SKM-1 (cell line): ENCODE measurements at regions not wholly inside any gene's neighbourhood (a gene's known extent, or its start where the extent isn't known, plus 50 kb on each side); places are given as distances from the start of the nearest gene placed in this dataset.
"Not testable (repeated sequence)": the region's sequence is repeated elsewhere in the genome, so short reads cannot be mapped to it uniquely, and the experiment has no call there.

Source experiments
- DNase-seq: peaks from one replicate; lab custom pipeline; 2025; ENCODE audit not compliant: unreplicated experiment; lab: John Stamatoyannopoulos, UW

- no peak for DNase-seq
Measured at GRCh38 chr3:104178680-104179079, 1188.0 kb upstream of the ALCAM start.

GRCh38 chr3:104180906-104181305, 1185.8 kb upstream of the ALCAM start:
- no peak for DNase-seq

- DNase-seq, result no peak
Measured at GRCh38 chr3:104190681-104191080, 1176.0 kb upstream of the ALCAM start.

- no peak for DNase-seq
Measured at GRCh38 chr3:104198131-104198530, 1168.6 kb upstream of the ALCAM start.

GRCh38 chr3:104206925-104207324, 1159.8 kb upstream of the ALCAM start:
- no peak for DNase-seq

- DNase-seq, result no peak
Measured at GRCh38 chr3:104214277-104214676, 1152.4 kb upstream of the ALCAM start.

GRCh38 chr3:104214937-104215336, 1151.8 kb upstream of the ALCAM start:
- DNase-seq, result no peak

GRCh38 chr3:104219046-104219445, 1147.7 kb upstream of the ALCAM start:
- not testable (repeated sequence) for DNase-seq

- no peak for DNase-seq
Measured at GRCh38 chr3:104234442-104235194, 1132.1 kb upstream of the ALCAM start.

- DNase-seq, result no peak
Measured at GRCh38 chr3:104244680-104245220, 1122.0 kb upstream of the ALCAM start.

GRCh38 chr3:104245261-104245660, 1121.4 kb upstream of the ALCAM start:
- DNase-seq, result no peak

- DNase-seq, result no peak
Measured at GRCh38 chr3:104245981-104246380, 1120.7 kb upstream of the ALCAM start.

GRCh38 chr3:104257486-104257885, 1109.2 kb upstream of the ALCAM start:
- no peak for DNase-seq

- DNase-seq, result no peak
Measured at GRCh38 chr3:104263477-104263876, 1103.2 kb upstream of the ALCAM start.

- DNase-seq, result not testable (repeated sequence)
Measured at GRCh38 chr3:104266219-104266618, 1100.5 kb upstream of the ALCAM start.

- DNase-seq, result no peak
Measured at GRCh38 chr3:104269771-104270170, 1096.9 kb upstream of the ALCAM start.

GRCh38 chr3:104273046-104273649, 1093.6 kb upstream of the ALCAM start:
- no peak for DNase-seq

- DNase-seq, result no peak
Measured at GRCh38 chr3:104275199-104275598, 1091.5 kb upstream of the ALCAM start.

- no peak for DNase-seq
Measured at GRCh38 chr3:104279617-104280016, 1087.1 kb upstream of the ALCAM start.

- DNase-seq, result no peak
Measured at GRCh38 chr3:104281713-104282112, 1085.0 kb upstream of the ALCAM start.

- peak; percentile 71 for DNase-seq
Measured at GRCh38 chr3:104286645-104287044, 1080.1 kb upstream of the ALCAM start.

GRCh38 chr3:104291437-104291851, 1075.3 kb upstream of the ALCAM start:
- DNase-seq, result no peak
